Endothelial cell of hepatic sinusoid (primary cell): ENCODE measurements at regions not wholly inside any gene's neighbourhood (a gene's known extent, or its start where the extent isn't known, plus 50 kb on each side); places are given as distances from the start of the nearest gene placed in this dataset.

Experiments used
- in situ Hi-C: cut with HindIII; loops from 2 replicates; pipeline ENCODE4 v1.10.0; 2017; ENCODE audit warnings: low sequenced_read_pairs

DNA sequence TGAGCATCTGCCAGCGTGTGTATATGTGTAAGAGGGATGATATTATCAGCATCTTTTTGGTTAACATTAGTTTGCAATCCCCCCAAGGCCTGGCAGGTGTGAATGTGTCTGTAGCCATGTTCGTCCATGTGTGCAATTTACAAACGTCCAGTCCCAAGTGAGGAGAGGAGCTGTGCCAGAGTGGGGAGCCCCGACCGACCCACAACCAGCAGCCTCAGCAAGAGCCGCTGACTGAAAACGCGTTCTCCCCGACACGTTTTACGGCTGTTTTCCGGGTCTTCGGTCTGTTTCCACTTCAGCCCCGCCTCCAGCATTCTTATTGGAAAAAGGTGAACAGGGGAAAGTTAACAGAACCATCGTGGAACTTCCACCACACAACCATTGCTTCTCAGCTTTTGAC is 119.1 kb upstream of the SOX1 start:
- in situ Hi-C loops: no loop called here

DNA sequence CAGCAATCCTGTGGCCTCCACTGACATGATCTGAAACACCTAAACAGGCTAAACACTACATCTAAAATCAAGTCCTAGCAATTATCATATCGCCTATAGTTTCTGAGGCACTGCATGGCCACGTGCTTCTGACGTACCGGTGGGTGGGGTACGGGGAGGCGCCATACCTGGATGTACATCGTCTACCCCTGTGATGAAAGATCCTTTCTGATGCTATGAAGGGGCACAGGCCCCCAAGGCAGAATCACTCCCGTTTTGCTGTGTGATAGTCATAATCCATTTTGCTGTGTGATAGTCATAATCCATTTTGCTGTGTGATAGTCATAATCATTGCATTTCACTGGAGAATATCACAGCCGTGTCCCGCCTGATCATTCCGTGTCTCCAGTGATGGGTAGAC is 118.7 kb upstream of the SOX1 start:
- in situ Hi-C loops: no loop called here

DNA sequence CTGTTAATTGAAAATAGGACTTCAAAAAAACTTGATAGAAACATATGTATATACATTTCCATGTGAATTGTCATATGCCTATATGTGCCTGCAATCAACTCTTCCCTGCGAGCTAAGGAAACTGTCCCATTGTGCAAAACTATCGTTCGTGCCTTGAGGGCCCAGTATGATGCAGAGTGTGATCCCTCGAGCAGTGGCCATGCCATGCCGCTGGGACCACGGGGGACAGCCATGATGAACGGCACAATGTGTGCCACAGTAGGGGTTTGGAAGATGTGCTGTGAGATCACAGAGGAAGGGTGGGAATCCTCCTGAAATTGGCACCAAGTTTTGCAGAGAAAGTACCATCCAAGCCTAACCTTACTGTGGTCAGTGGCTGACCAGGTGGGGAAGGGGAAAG is 118.1 kb upstream of the SOX1 start:
- in situ Hi-C loops: no loop called here

GRCh38 chr13:111949311-111949710 is 117.6 kb upstream of the SOX1 start:
- in situ Hi-C loops: no loop called here

- in situ Hi-C loops: no loop called here
Observed at GRCh38 chr13:111950697-111951096, 116.3 kb upstream of the SOX1 start.

DNA sequence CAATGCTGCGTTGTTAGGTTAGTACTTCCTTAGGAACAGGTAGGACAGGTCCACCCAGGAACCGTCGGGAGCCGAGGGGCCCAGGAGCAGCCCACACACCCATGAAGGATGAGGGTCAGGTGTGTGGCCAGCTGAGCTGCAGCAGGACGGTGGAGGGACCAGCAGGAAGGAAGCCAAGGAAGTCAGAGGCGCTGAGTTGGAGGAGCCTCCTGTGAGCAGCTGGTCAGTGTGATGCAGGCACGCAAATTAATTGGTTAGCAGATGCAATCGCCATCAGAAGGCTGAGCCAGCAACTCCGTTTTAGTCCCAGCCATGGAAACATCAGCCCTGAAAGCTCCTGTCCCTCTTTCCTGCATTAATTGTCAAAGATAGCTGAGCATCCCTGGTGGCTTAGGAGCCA is 114.9 kb upstream of the SOX1 start:
- in situ Hi-C loops: no loop called here

DNA sequence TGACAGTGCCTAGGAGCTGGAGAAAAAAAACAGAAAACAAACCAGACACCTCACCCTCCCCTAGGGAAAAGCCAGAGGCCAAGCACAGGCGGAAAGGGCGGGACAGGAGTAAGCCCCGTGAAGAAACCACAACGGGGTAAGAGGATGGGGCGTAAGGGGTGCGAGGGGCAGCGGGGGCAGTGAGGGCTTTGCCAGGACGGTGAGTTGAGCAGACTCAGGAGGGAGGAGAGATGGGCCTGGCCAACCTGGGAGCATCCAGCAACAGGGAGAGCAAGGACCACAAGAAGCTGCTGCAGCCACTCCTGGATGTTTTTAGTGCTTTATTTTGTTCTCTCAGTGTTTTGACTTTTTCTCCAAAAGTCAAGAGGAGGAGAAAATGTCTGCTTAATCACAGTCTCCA is 114.1 kb upstream of the SOX1 start:
- in situ Hi-C loops: no loop called here

DNA sequence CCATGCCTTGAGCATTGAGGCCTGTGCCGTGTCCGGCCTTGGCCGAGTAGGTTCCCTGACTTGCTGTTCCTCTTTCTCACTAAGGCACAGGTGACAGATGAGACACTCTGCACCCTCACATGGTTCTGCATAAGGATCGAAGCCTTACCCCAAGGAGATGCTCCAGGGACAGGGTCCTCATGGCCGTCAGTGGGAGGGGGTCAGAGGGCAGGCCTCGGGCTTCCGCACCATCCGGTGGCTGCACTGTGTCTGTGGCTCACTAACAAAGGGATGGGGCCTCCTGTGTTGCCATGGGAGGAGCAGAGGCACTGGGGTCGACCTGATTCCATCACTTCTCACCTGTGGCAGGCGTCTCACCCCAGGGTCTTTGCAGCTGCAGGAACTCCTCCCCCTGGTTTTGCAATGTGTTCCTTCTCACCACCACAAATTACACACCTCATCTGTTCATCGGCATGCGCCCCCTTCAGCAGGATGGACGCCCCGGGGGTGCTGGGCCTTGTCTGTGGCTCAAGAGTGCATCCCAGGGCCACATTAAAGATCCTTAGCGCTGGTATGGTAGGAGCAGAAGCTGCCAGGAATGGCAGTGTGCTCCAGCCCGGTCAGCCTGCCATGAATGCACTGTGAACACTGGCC is 113.3 kb upstream of the SOX1 start:
- in situ Hi-C loops: no loop called here

DNA sequence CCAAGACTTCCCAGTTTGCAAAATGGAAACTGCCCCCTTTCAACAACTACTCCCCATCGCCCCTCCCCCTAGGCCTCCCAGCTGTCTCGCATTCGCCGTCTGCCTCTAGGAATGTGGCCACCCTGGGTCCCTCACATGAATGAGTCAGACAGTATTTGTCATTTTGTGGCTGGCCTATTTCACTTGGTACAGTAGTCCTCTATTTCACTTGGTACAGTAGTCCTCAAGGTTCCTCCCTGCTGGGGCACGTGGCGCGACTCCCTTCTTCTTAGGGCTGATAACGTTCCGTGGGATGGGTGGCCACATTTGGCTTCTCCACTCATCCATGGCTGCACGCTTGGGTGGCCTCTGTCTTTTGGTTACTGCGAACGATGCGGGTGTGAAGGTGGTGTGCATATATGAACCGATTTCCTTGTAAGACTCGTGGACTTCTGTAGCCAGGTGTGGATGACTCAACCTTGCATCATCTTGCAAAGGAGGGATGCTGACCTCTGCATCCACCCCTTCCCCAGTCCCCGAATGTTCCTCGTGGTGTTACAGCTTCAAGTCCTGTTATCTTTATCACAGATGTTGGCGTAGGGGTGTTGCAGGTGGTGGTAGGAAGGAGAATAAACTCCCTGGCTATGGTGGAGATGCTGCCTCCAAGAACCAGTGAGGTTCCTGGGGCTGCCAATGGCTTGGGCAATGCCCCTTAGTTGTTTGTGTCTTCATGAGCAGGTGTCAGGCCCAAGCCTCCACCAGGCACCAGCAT is 112.1 kb upstream of the SOX1 start:
- in situ Hi-C loops: no loop called here

DNA sequence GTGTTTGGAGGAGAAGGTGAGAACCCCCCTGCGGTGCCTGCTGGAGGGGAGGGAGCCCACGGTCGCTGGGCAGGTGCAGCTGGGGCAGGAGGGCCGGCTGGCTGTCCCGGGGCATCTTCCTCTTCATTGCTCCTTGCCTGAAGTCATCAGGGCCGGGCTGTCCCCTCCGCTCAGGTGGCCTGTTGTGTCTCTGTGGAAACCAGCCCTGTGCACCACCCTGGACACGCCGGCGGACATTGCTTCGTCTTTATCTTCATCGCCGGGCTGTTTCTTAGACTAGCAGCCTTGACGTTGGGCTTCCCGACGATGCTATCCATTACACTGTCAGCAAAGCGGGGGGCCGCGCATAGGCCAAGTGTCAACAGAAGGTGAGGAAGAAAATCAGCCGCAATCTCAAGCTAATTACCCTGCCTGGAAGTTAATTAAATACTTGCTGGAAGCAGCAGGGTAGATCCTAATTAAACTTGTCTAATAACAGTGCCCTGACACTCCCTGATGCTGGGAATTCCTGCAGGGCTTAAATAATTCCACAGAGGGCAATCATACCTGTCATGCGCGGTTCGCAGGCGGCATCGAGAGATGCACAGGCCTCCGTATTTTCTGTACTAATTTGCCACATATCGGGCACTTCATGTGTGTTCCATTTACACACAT is 111.4 kb upstream of the SOX1 start:
- in situ Hi-C loops: no loop called here

DNA sequence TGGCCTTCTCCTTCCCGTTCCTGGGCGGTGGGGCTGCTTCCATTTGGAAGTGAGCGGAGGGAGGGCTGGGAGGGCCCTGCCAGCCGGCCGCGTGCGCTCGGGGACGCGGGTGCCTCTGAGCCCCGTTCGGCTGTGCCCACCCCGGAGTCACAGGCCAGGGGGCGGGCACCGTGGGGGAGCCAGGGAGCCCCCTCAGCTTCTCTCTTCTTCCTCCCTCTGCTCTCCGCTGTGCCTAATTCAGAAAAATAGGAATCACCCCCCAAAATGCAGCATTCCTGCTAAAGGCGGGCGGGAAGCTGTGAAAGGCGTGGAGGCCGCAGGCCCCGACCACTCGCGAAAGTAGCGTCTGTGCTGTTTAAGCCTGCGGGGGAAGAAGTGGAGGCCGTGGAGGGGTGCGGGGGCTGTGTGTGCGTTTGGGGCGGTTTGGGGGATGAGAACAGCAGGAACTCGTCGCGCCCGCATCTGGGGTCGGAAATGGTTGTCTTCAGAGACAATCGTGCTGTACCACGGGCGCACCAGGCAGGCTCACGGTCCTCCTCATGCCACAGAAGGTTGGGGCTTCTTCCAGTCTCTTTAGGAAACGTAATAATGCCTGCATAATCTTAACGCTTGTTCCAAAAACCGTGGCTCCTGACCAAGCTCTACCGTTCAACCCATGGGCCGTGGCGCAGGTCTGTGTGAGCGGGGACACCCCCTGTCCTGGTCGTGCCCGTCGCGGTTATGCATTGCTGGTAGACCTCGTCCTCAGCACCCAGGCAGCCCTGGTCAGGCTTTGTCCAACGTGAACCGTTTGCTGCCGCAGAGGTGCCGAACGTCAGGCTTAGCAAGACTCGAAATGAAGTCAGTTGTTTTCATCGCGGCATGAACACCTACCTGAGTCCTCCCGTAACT is 110.4 kb upstream of the SOX1 start:
- in situ Hi-C loops: no loop called here

DNA sequence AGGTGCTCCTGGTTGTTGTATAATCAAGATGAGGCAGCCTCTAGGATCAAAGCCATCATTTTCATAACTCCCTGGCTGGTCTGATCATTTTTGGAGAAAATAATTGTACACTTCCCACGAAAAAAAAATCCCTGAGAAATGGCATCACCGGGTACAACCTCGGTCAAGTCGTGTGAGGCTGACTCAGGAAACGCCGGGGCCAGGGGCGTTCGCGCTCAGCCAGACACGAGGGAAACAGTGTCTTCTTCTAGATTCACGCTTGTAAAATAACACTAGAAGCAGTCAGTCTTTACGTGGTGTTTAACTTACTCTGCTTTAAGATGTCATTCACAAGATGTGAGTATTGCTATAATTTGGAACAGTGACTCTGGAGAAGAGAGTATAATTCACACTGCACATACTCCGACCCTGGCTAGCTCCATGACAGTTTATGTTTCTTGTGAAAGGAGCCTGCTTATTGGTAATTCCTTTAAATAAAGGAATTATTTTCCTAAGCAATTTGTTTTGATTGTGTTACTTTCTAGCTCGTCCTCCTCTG is 109.0 kb upstream of the SOX1 start:
- in situ Hi-C loops: no loop called here

DNA sequence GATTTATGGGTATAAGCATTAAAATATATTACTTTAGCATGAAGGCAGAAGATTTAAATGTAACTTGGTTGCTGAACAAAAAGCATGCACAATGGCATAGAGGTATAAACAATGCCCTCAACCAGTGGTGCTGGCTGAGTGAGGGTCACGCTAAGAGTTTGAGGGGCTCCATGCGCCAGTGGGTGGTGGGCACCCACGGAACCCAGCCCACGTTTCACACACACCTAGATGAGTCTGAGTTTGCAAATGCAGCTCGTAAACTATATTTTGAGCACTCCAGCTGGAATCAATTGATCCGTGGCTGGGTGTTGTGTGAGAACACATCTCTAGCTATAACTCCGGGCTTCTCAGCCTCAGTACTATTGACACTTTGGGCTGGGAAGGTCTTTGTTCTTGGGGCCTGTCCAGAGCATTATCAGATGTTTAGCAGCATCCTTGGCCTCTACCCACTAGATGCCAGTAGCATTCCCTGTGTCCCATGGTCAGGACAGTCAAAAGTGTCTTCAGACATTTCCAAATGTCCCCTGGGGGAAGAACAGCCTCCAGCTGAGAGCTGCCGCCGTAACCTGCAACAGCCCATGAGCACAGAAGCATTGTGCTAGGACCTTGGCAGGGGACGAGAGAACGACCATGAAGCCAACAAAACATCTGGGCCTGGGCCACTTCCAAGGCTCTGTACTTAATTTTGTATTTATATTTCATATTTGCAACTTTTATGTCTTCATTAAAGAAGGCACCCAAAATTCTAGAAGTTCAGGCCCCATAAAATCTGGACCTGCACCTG is 108.1 kb upstream of the SOX1 start:
- in situ Hi-C loops: no loop called here

DNA sequence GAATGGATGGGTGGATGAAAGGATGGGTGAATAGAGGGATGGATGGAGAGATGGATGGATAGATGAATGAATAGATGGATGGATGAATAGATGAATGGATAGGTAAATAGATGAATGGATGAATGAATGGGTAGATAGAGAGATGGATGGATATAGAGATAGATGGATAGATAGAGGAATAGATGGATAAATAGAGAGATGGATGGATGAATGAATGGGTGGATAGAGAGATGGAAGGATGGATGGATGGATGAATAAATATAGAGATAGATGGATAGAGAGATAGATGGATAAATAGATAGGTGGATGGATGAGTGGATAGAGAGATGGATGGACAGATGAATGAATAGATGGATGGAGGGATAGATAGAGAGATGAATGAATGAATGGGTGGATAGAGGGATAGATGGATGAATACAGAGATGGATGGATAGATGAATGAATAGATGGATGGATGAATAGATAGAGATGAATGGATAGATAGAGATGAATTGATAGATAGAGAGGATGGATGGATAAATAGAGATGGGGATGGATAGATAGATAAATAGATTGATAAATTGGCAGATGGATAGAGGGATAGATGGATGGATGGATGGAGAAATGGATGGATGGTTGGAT is 106.7 kb upstream of the SOX1 start:
- in situ Hi-C loops: no loop called here

- in situ Hi-C loops: no loop called here
Observed at GRCh38 chr13:111961236-111961635, 105.7 kb upstream of the SOX1 start.

DNA sequence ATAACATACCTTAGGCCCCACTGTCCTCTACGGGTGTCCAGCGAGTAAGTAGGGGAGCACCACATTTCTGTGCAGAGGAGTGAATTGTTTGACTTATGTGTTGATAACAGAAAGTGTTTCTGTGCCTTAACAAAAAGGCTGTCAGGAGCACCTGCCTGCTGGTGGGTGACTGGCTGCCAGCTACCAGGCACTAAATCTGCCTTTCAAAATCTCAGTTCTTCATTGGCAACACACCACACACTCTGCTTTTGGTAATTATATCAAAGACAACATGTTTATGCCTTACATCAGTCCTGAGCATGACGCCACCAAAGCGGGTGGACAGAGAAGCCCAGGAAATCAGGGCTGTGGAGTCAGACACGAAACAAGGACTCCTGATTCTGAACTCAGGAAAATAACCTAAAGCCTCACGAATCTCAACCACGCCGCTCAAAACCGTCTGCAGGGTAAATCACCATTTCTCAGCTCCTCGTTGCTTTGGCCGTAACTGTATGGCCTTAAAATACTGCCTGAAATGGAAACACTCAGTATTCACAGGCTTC is 105.2 kb upstream of the SOX1 start:
- in situ Hi-C loops: no loop called here

GRCh38 chr13:111962431-111962891 is 104.5 kb upstream of the SOX1 start:
- in situ Hi-C loops: no loop called here

DNA sequence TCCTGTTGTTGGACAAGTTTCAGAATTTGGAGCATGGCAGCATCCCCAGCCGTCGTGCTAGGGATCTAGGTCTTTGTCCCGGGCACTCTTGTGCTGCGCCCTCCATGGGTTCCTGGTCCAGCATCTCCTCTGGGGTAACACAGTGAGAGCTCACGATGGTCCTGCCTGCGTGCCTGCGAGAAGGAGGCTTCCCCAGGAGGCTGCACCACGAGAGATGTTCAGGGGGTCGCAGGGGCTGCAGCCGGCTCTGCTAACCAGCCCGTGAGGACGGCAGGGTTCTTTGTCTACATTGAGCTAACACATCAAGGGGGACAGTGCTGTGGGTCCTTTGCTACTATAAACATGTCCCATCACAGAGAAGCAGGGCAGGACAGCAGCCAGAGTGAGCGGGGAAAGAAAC is 103.9 kb upstream of the SOX1 start:
- in situ Hi-C loops: no loop called here

- in situ Hi-C loops: no loop called here
Observed at GRCh38 chr13:111964411-111965035, 102.4 kb upstream of the SOX1 start.
